H1 (cell line): ENCODE measurements at regions not wholly inside any gene's neighbourhood (a gene's known extent, or its start where the extent isn't known, plus 50 kb on each side); places are given as distances from the start of the nearest gene placed in this dataset.

ENCODE experiments used
- CTCF ChIA-PET: fragments of 300-600 bp; sonication (Branson Sonifier 250); formaldehyde crosslinking; loops from one replicate; lab custom pipeline; 2021; ENCODE audit not compliant: partially characterized antibody; lab: Charles Lee
- POLR2A ChIA-PET: fragments of 300-600 bp; sonication (Branson Sonifier 250); formaldehyde crosslinking; loops from one replicate; lab custom pipeline; 2021; ENCODE audit warnings: inconsistent platforms; ENCODE audit not compliant: partially characterized antibody; lab: Charles Lee
- DNase-seq, 2 experiments: peaks; one replicate each; pipeline versions ENCODE4 v3.0.0 to v3.0.0-alpha.2; 2010 to 2022; ENCODE audit warnings: low spot score in 2 of 2, low read depth in 1 of 2, mixed read lengths in 1 of 2
- FAIRE-seq: peaks from 2 replicates; lab custom pipeline; 2011; peaks lifted over from hg19 to GRCh38; lab: Jason Lieb, UNC
- H2AFZ ChIP-seq: 2 replicates; pipeline ENCODE4 v1.8.1; 2012; ENCODE audit warnings: low read length, inconsistent platforms
- H2AK5ac ChIP-seq: 2 replicates; pipeline ENCODE4 v1.6.1; 2013; ENCODE audit warnings: low read depth, low read length
- H2BK120ac ChIP-seq: replicated peaks from 2 replicates; pipeline ENCODE3; 2013; ENCODE audit warnings: low read depth, low read length, inconsistent platforms
- H2BK12ac ChIP-seq: 2 replicates; pipeline ENCODE4 v1.6.1; 2013; ENCODE audit warnings: low read depth, low read length
- H2BK15ac ChIP-seq: 2 replicates; pipeline ENCODE4 v1.6.1; 2013; ENCODE audit warnings: low read length
- H2BK20ac ChIP-seq: 2 replicates; pipeline ENCODE4 v1.6.1; 2013; ENCODE audit warnings: low read length
- H2BK5ac ChIP-seq: 2 replicates; pipeline ENCODE4 v1.6.1; 2013; ENCODE audit warnings: low read depth, low read length
- H3K14ac ChIP-seq: 2 replicates; pipeline ENCODE4 v1.6.1; 2013; ENCODE audit warnings: inconsistent platforms; ENCODE audit not compliant: insufficient read length
- H3K18ac ChIP-seq: 2 replicates; pipeline ENCODE4 v1.6.1; 2013; ENCODE audit warnings: low read length; ENCODE audit errors: extremely low read depth
- H3K23ac ChIP-seq: 2 replicates; pipeline ENCODE4 v1.6.1; 2013; ENCODE audit warnings: inconsistent platforms; ENCODE audit not compliant: insufficient read length
- H3K23me2 ChIP-seq: 2 replicates; pipeline ENCODE4 v1.6.1; 2013; ENCODE audit warnings: low read depth, low read length
- H3K27ac ChIP-seq: 2 replicates; pipeline ENCODE4 v1.6.1; 2011; ENCODE audit warnings: low read depth, low read length, inconsistent platforms
- H3K27me3 ChIP-seq, 4 experiments: replicated peaks in 1 of 4; 1 replicate in 1 of 4; 2 replicates in 3 of 4; pipeline versions ENCODE4 v1.6.1 to v1.8.1; 2011 to 2013; ENCODE audit warnings: low read length in 3 of 4, mild to moderate bottlenecking in 3 of 4, inconsistent platforms in 2 of 4, mixed read lengths in 2 of 4, moderate library complexity in 1 of 4; ENCODE audit not compliant: control insufficient read depth in 3 of 4, insufficient read depth in 3 of 4; ENCODE audit errors: extremely low read depth in 1 of 4
- H3K36me3 ChIP-seq, 4 experiments: 2 replicates each; pipeline versions ENCODE4 v1.6.1 to v1.8.1; 2011 to 2013; ENCODE audit warnings: mild to moderate bottlenecking in 4 of 4, low read length in 3 of 4, moderate library complexity in 2 of 4, control low read depth in 1 of 4, inconsistent platforms in 1 of 4; ENCODE audit not compliant: insufficient read depth in 4 of 4, control insufficient read depth in 2 of 4
- H3K4ac ChIP-seq: replicated peaks from 2 replicates; pipeline ENCODE3; 2013; ENCODE audit warnings: low read length, low read depth, mixed read lengths, inconsistent platforms; ENCODE audit not compliant: insufficient read length
- H3K4me1 ChIP-seq, 4 experiments: replicated peaks in 1 of 4; 1 replicate in 1 of 4; 2 replicates in 3 of 4; pipeline versions ENCODE4 v1.6.1 to v1.8.1; 2011 to 2013; ENCODE audit warnings: low read length in 3 of 4, inconsistent platforms in 2 of 4, mixed read lengths in 1 of 4; ENCODE audit not compliant: insufficient read depth in 4 of 4, control insufficient read depth in 3 of 4
- H3K4me2 ChIP-seq, 2 experiments: 2 replicates each; pipeline versions ENCODE4 v1.6.1 to v1.8.1; 2011 to 2013; ENCODE audit warnings: low read depth in 2 of 2, low read length in 2 of 2, control low read depth in 1 of 2, inconsistent platforms in 1 of 2, mild to moderate bottlenecking in 1 of 2; ENCODE audit not compliant: insufficient read depth in 1 of 2
- H3K4me3 ChIP-seq, 4 experiments: fragments of 200-600, 300-600 bp in 1 of 4; sonication (generic), shearing (Covaris generic), sonication (Bioruptor Twin) in 1 of 4; 2 replicates each; pipeline versions ENCODE4 v1.5.1 to v1.8.1; 2011 to 2016; ENCODE audit warnings: low read length in 4 of 4, low read depth in 3 of 4, control low read depth in 2 of 4, inconsistent platforms in 2 of 4, mild to moderate bottlenecking in 2 of 4, mixed read lengths in 1 of 4, moderate library complexity in 1 of 4; ENCODE audit not compliant: insufficient read depth in 2 of 4; ENCODE audit errors: extremely low read depth in 1 of 4
- H3K56ac ChIP-seq: replicated peaks from 2 replicates; pipeline ENCODE3; 2013; ENCODE audit warnings: low read depth, mild to moderate bottlenecking, mixed read lengths, low read length, inconsistent platforms; ENCODE audit not compliant: insufficient read length
- H3K79me1 ChIP-seq: 2 replicates; pipeline ENCODE4 v1.6.1; 2013; ENCODE audit warnings: low read depth, low read length, control low read depth
- H3K79me2 ChIP-seq, 2 experiments: 2 replicates each; pipeline versions ENCODE4 v1.6.1 to v1.8.1; 2012 to 2013; ENCODE audit warnings: low read length in 2 of 2, mild to moderate bottlenecking in 2 of 2, inconsistent platforms in 1 of 2; ENCODE audit not compliant: insufficient read depth in 2 of 2, control insufficient read depth in 1 of 2
- H3K9ac ChIP-seq, 4 experiments: replicated peaks in 1 of 4; 1 replicate in 1 of 4; 2 replicates in 3 of 4; pipeline versions ENCODE4 v1.6.1 to v1.8.1; 2011 to 2013; ENCODE audit warnings: low read depth in 3 of 4, low read length in 3 of 4, control low read depth in 2 of 4, mild to moderate bottlenecking in 2 of 4, moderate library complexity in 2 of 4, inconsistent platforms in 1 of 4; ENCODE audit errors: extremely low read depth in 1 of 4
- H3K9me3 ChIP-seq, 2 experiments: 2 replicates each; pipeline versions ENCODE4 v1.6.1 to v1.8.1; 2012 to 2013; ENCODE audit warnings: mild to moderate bottlenecking in 2 of 2, moderate library complexity in 2 of 2, control low read depth in 1 of 2, inconsistent platforms in 1 of 2, low read depth in 1 of 2, low read length in 1 of 2, mixed read lengths in 1 of 2; ENCODE audit not compliant: insufficient read depth in 2 of 2
- H4K20me1 ChIP-seq, 2 experiments: replicated peaks in 1 of 2; 2 replicates each; pipeline versions ENCODE3 to v1.8.1; 2011 to 2013; ENCODE audit warnings: inconsistent platforms in 2 of 2, low read length in 2 of 2, mild to moderate bottlenecking in 1 of 2; ENCODE audit not compliant: insufficient read depth in 2 of 2, control insufficient read depth in 1 of 2
- H4K5ac ChIP-seq: 2 replicates; pipeline ENCODE4 v1.6.1; 2013; ENCODE audit warnings: low read length, low read depth, mixed read lengths, inconsistent platforms; ENCODE audit not compliant: insufficient read length
- H4K8ac ChIP-seq: 2 replicates; pipeline ENCODE4 v1.8.0; 2013; ENCODE audit warnings: mild to moderate bottlenecking, moderate library complexity, low read length, inconsistent platforms; ENCODE audit not compliant: insufficient read depth; ENCODE audit errors: extremely low read depth
- H4K91ac ChIP-seq: replicated peaks from 2 replicates; pipeline ENCODE3; 2013; ENCODE audit warnings: low read length, mixed read lengths, inconsistent platforms; ENCODE audit not compliant: insufficient read length
- HDAC2 ChIP-seq, 2 experiments: fragments of 300-600 bp in 1 of 2; sonication (generic) in 1 of 2; IDR thresholded peaks; 2 replicates each; pipeline ENCODE4 v1.6.1; 2011 to 2012; ENCODE audit warnings: low read depth in 2 of 2, low read length in 2 of 2, mild to moderate bottlenecking in 2 of 2, moderate library complexity in 2 of 2, borderline replicate concordance in 1 of 2, inconsistent platforms in 1 of 2
- SP4 ChIP-seq: IDR thresholded peaks from 2 replicates; pipeline ENCODE4 v1.6.1; 2012; ENCODE audit warnings: low read length, inconsistent platforms
- WGBS, 2 experiments: shearing (Covaris generic) in 1 of 2; methylation state at CpG; one replicate each; pipeline versions ENCODE4 v1.1.6 to v1.1.7; 2013 to 2015; ENCODE audit warnings: low lambda C conversion rate in 2 of 2, mixed read lengths in 2 of 2, inconsistent platforms in 1 of 2, low coverage in 1 of 2, missing lambda C conversion rate in 1 of 2; ENCODE audit not compliant: insufficient replicate concordance in 2 of 2, insufficient coverage in 1 of 2, insufficient read length in 1 of 2; ENCODE audit errors: extremely low coverage in 1 of 2, missing lambda C conversion rate in 1 of 2; 5-methylcytosine and 5-hydroxymethylcytosine counted together

- Histone ChIP-seq H3K56ac (no peak overlapping the region), H3K4me2 (no peak overlapping the region), H4K5ac (no peak overlapping the region), H3K36me3 (no peaks in the 10 kb centered on the region), H3K9me3 (no peaks in the 10 kb centered on the region), H2BK12ac (peak overlapping the region; percentile 98; the same call in 1 of the 2 replicates), H3K18ac (peak overlapping the region; percentile 93), H4K91ac (peak overlapping the region; percentile 83), H3K4ac (no peak overlapping the region), H3K79me2 (no peaks in the 10 kb centered on the region), H2BK20ac (peak overlapping the region; percentile 100), H2AFZ (no peak overlapping the region), H3K9ac (no peak overlapping the region), H3K4me3 (no peak overlapping the region), H2BK120ac (peak overlapping the region; percentile 18), H3K27me3 (no peaks in the 10 kb centered on the region), H3K23ac (no peak overlapping the region), H2BK15ac (peak overlapping the region; percentile 1; the same call in 1 of the 2 replicates), H3K23me2 (peaks cover 5% of the 10 kb centered on the region; the same call in 1 of the 2 replicates), H4K20me1 (no peaks in the 10 kb centered on the region), H3K14ac (no peak overlapping the region), H3K27ac (peak overlapping the region; percentile 14; the same call in 1 of the 2 replicates), H4K8ac (no peak overlapping the region; the same call in 1 of the 2 replicates), H3K4me1 (peaks cover 17 to 58% (median 47%) of the 10 kb centered on the region in 4 experiments), H2AK5ac (peak overlapping the region; percentile 46; the same call in 1 of the 2 replicates), H2BK5ac (peak overlapping the region; percentile 86; the same call in 1 of the 2 replicates), H3K79me1 (no peaks in the 10 kb centered on the region)
- no peak for TF ChIP-seq SP4
- TF ChIP-seq HDAC2 (IDR thresholded peaks at IDR 0.05; ENCODE audit: borderline replicate concordance in 1 of 2, low read depth in 2 of 2, low read length in 2 of 2), result no peak
- WGBS, 2 experiments, result 61% methylated on average over 21 of the region's 21 CpGs; no CpG with 5 or more reads in 1 of the 2 experiments
- ChIA-PET CTCF (interaction anchor here (1.0 to 24.1 kb wide), 20 partner anchors 8 to 214 kb away, joined by 3 to 424 read pairs (median 76); no protein-coding TSS in a partner anchor), POLR2A (interaction anchor here (0.8 to 10.1 kb wide), 18 partner anchors 10 to 222 kb away, joined by 3 to 78 read pairs (median 6); partner anchors contain the start of genes IRF2BPL and ZDHHC22)
- DNase-seq (no peak), FAIRE-seq (no peak)
Measured at GRCh38 chr14:76919431-76920330, 93.5 kb downstream of the LRRC74A start.
